IPS DF 19.7 (cell line): ENCODE measurements at regions not wholly inside any gene's neighbourhood (a gene's known extent, or its start where the extent isn't known, plus 50 kb on each side); places are given as distances from the start of the nearest gene placed in this dataset.
"Not testable (repeated sequence)": the region's sequence is repeated elsewhere in the genome, so short reads cannot be mapped to it uniquely, and the experiment has no call there.

Source experiments
- DNase-seq: peaks from one replicate; pipeline ENCODE4 v3.0.0-alpha.2; 2013; ENCODE audit warnings: low read depth, low spot score

- DNase-seq, result no peak
Observed at GRCh38 chr20:53748176-53748575, 154.5 kb upstream of the ZNF217 start.

- no peak for DNase-seq
Observed at GRCh38 chr20:53743607-53744260, 150.1 kb upstream of the ZNF217 start.

- no peak for DNase-seq
Observed at GRCh38 chr20:53742685-53743081, 149.0 kb upstream of the ZNF217 start.

- no peak for DNase-seq
Observed at GRCh38 chr20:53741726-53742028, 148.0 kb upstream of the ZNF217 start.

GRCh38 chr20:53739799-53740785 lies 146.5 kb upstream of the ZNF217 start:
- no peak for DNase-seq

GRCh38 chr20:53738945-53739798 lies 145.5 kb upstream of the ZNF217 start:
- no peak for DNase-seq

GRCh38 chr20:53738039-53738944 lies 144.7 kb upstream of the ZNF217 start:
- DNase-seq, result no peak

- no peak for DNase-seq
Observed at GRCh38 chr20:53737396-53738038, 143.9 kb upstream of the ZNF217 start.

GRCh38 chr20:53736757-53737395 lies 143.2 kb upstream of the ZNF217 start:
- DNase-seq, result no peak

- DNase-seq, result no peak
Observed at GRCh38 chr20:53736122-53736756, 142.6 kb upstream of the ZNF217 start.

GRCh38 chr20:53735536-53736050 lies 142.0 kb upstream of the ZNF217 start:
- no peak for DNase-seq

GRCh38 chr20:53734006-53734688 lies 140.5 kb upstream of the ZNF217 start:
- DNase-seq, result no peak

GRCh38 chr20:53731595-53731994 lies 138.0 kb upstream of the ZNF217 start:
- no peak for DNase-seq

- no peak for DNase-seq
Observed at GRCh38 chr20:53728359-53728758, 134.7 kb upstream of the ZNF217 start.

GRCh38 chr20:53727239-53727638 lies 133.6 kb upstream of the ZNF217 start:
- DNase-seq, result not testable (repeated sequence)

GRCh38 chr20:53725575-53725970 lies 131.9 kb upstream of the ZNF217 start:
- no peak for DNase-seq

GRCh38 chr20:53723621-53724020 lies 130.0 kb upstream of the ZNF217 start:
- no peak for DNase-seq

GRCh38 chr20:53723045-53723444 lies 129.4 kb upstream of the ZNF217 start:
- DNase-seq, result no peak
